GM12878 (cell line): ENCODE measurements at regions not wholly inside any gene's neighbourhood (a gene's known extent, or its start where the extent isn't known, plus 50 kb on each side); places are given as distances from the start of the nearest gene placed in this dataset.

Experiments
- ATAC-seq: fragments of 200-7000 bp; cut with Tn5 transposase; 3 replicates; pipeline ENCODE4 v1.9.1; 2020; ENCODE audit warnings: mild to moderate bottlenecking, moderate library complexity
- BruUV-seq: library from RNA; stranded (reverse); fragments of 400-500 nt; replicated peaks from 2 replicates; lab custom pipeline; 2021; lab: Mats Ljungman, UMichigan
- CTCF ChIA-PET: fragments of 300-600 bp; sonication (Branson Sonifier 250); formaldehyde crosslinking; extraction: SDS; loops from one replicate; lab custom pipeline; 2021; ENCODE audit warnings: inconsistent platforms; lab: Yijun Ruan, JAX
- POLR2A ChIA-PET: fragments of 350-600 bp; formaldehyde crosslinking; extraction: SDS; loops from one replicate; lab custom pipeline; 2021; ENCODE audit warnings: inconsistent platforms; lab: Charles Lee
- RAD21 ChIA-PET: fragments of 300-600 bp; sonication (Branson Sonifier 250); formaldehyde crosslinking; loops from one replicate; lab custom pipeline; 2023; ENCODE audit warnings: antibody characterized with exemption; ENCODE audit not compliant: unreplicated experiment; lab: Charles Lee
- SMC1A ChIA-PET: fragments of 300-600 bp; sonication (Branson Sonifier 250); formaldehyde crosslinking; loops from one replicate; lab custom pipeline; 2023; ENCODE audit not compliant: unreplicated experiment, uncharacterized antibody; lab: Charles Lee
- DNase-seq: peaks from one replicate; pipeline ENCODE4 v3.0.0-alpha.2; 2011; ENCODE audit warnings: low read depth, low spot score
- FAIRE-seq: peaks from 3 replicates; lab custom pipeline; 2011; peaks lifted over from hg19 to GRCh38; lab: Jason Lieb, UNC
- H2AFZ ChIP-seq: 2 replicates; pipeline ENCODE4 v1.6.0; 2011; ENCODE audit warnings: low read depth, low read length, control low read depth; ENCODE audit not compliant: control insufficient read depth
- H3K27ac ChIP-seq: 2 replicates; pipeline ENCODE4 v1.5.1; 2011; ENCODE audit warnings: control low read depth; ENCODE audit not compliant: control insufficient read depth, insufficient read depth
- H3K27me3 ChIP-seq, 2 experiments: replicated peaks in 1 of 2; 2 replicates each; pipeline versions ENCODE4 v1.6.0 to v1.6.1; 2011; ENCODE audit warnings: low read length in 1 of 2; ENCODE audit not compliant: control insufficient read depth in 2 of 2, insufficient read depth in 2 of 2
- H3K36me3 ChIP-seq, 2 experiments: 2 replicates each; pipeline ENCODE4 v1.5.1; 2011; ENCODE audit warnings: low read length in 1 of 2; ENCODE audit not compliant: control insufficient read depth in 2 of 2, insufficient read depth in 2 of 2
- H3K4me1 ChIP-seq: 2 replicates; pipeline ENCODE4 v1.6.1; 2011; ENCODE audit warnings: mild to moderate bottlenecking, low read length, moderate library complexity, mixed read lengths; ENCODE audit not compliant: control insufficient read depth, insufficient read depth
- H3K4me2 ChIP-seq: 2 replicates; pipeline ENCODE4 v1.6.0; 2011; ENCODE audit warnings: control low read depth; ENCODE audit not compliant: control insufficient read depth, insufficient read depth
- H3K4me3 ChIP-seq: fragments of 200-600 bp; sonication (generic); 2 replicates; pipeline ENCODE4 v1.5.1; 2016
- H3K79me2 ChIP-seq: 2 replicates; pipeline ENCODE4 v1.6.0; 2011; ENCODE audit warnings: low read length; ENCODE audit not compliant: control insufficient read depth, insufficient read depth
- H3K9ac ChIP-seq: 2 replicates; pipeline ENCODE4 v1.8.0; 2011; ENCODE audit warnings: low read length, control low read depth, mixed read lengths; ENCODE audit not compliant: control insufficient read depth, insufficient read depth
- H3K9me3 ChIP-seq: replicated peaks from 3 replicates; pipeline ENCODE4 v1.5.1; 2011; ENCODE audit warnings: mild to moderate bottlenecking, low read length; ENCODE audit not compliant: control insufficient read depth, insufficient read depth
- H4K20me1 ChIP-seq: 2 replicates; pipeline ENCODE4 v1.6.0; 2011; ENCODE audit not compliant: control insufficient read depth, insufficient read depth
- CEBPB ChIP-seq, 2 experiments: fragments of 150-350 bp in 1 of 2; IDR thresholded peaks; 2 replicates each; pipeline ENCODE4 v1.6.1; 2012 to 2014; ENCODE audit warnings: low read depth in 2 of 2, low read length in 2 of 2, borderline replicate concordance in 1 of 2, inconsistent platforms in 1 of 2
- CHD1 ChIP-seq: IDR thresholded peaks from 2 replicates; pipeline ENCODE4 v1.6.1; 2012; ENCODE audit warnings: low read depth, low read length, improper control_type of control experiment
- CTCF ChIP-seq, 3 experiments: IDR thresholded peaks in 2 of 3; conservative IDR thresholded peaks in 1 of 3; 2 replicates each; pipeline ENCODE4 v1.5.1; 2011; ENCODE audit warnings: low read depth in 3 of 3, low read length in 3 of 3, mild to moderate bottlenecking in 3 of 3, control low read depth in 2 of 3, moderate library complexity in 2 of 3, inconsistent platforms in 1 of 3, mixed read lengths in 1 of 3; ENCODE audit not compliant: control insufficient read depth in 2 of 3, insufficient read depth in 1 of 3; ENCODE audit errors: extremely low read depth in 1 of 3
- EZH2 ChIP-seq: IDR thresholded peaks from 2 replicates; pipeline ENCODE4 v1.6.1; 2012; ENCODE audit warnings: low read depth, mild to moderate bottlenecking, control low read depth, inconsistent platforms, low read length, borderline replicate concordance; ENCODE audit not compliant: control insufficient read depth
- POLR2A ChIP-seq: IDR thresholded peaks from 2 replicates; pipeline ENCODE4 v1.6.1; 2011; ENCODE audit warnings: low read depth, mild to moderate bottlenecking, low read length
- USF2 ChIP-seq: IDR thresholded peaks from 2 replicates; pipeline ENCODE4 v1.6.1; 2011; ENCODE audit warnings: low read depth, low read length, improper control_type of control experiment, borderline replicate concordance
- WGBS: methylation state at CpG from one replicate; pipeline ENCODE4 v1.1.6; 2016; ENCODE audit warnings: low lambda C conversion rate; ENCODE audit not compliant: insufficient replicate concordance, insufficient coverage; ENCODE audit errors: missing lambda C conversion rate; 5-methylcytosine and 5-hydroxymethylcytosine counted together
- in situ Hi-C: fragments of 300-500 bp; cut with MboI; formaldehyde crosslinking; loops from 9 replicates; pipeline ENCODE4 v1.14.3; 2018; ENCODE audit warnings: mixed read lengths
- intact Hi-C: fragments of 100-400 bp; cut with micrococcal nuclease; formaldehyde crosslinking; loops from one replicate; pipeline ENCODE4 v1.14.2; 2022; ENCODE audit not compliant: unreplicated experiment
- TF ChIP-seq, protein P1 (sequence below): IDR thresholded peaks from 2 replicates; pipeline ENCODE4 v1.6.1; 2012; ENCODE audit warnings: low read depth, low read length, improper control_type of control experiment

- 0% methylated on average over 4 of the region's 4 CpGs for WGBS
- FAIRE-seq (no peak), DNase-seq (no peak), ATAC-seq (peak; percentile 76)
- in situ Hi-C loops, result no loop called here
- intact Hi-C loops, result no loop called here
- TF ChIP-seq EZH2 (no peak), USF2 (no peak), CEBPB (IDR thresholded peaks at IDR 0.05; ENCODE audit: borderline replicate concordance in 1 of 2, low read depth in 2 of 2, low read length in 2 of 2) (no peak), POLR2A (no peak), CHD1 (no peak), CTCF (IDR thresholded peaks at IDR 0.05 in 2 of 3, conservative IDR thresholded peaks at IDR 0.05 in 1 of 3; ENCODE audit: control insufficient read depth in 2 of 3, extremely low read depth in 1 of 3, insufficient read depth in 1 of 3, low read depth in 3 of 3, low read length in 3 of 3) (peak; percentile 6 to 10 (median 9); a peak in 1 of 6 replicates)
- TF ChIP-seq, protein P1, sequence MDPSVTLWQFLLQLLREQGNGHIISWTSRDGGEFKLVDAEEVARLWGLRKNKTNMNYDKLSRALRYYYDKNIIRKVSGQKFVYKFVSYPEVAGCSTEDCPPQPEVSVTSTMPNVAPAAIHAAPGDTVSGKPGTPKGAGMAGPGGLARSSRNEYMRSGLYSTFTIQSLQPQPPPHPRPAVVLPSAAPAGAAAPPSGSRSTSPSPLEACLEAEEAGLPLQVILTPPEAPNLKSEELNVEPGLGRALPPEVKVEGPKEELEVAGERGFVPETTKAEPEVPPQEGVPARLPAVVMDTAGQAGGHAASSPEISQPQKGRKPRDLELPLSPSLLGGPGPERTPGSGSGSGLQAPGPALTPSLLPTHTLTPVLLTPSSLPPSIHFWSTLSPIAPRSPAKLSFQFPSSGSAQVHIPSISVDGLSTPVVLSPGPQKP, result no peak
- Histone ChIP-seq H3K4me2 (no peak overlapping the region), H3K4me1 (no peaks in the 10 kb centered on the region), H4K20me1 (no peaks in the 10 kb centered on the region), H2AFZ (no peak overlapping the region), H3K27me3 (no peaks in the 10 kb centered on the region), H3K9ac (no peak overlapping the region), H3K4me3 (no peak overlapping the region), H3K79me2 (no peaks in the 10 kb centered on the region), H3K27ac (no peak overlapping the region), H3K36me3 (no peaks in the 10 kb centered on the region), H3K9me3 (no peaks in the 10 kb centered on the region)
- CTCF ChIA-PET, result interaction anchor here (0.7 to 1.6 kb wide), 3 partner anchors 29 to 54 kb away, joined by 3 to 5 read pairs (median 3); no protein-coding TSS in a partner anchor
- SMC1A ChIA-PET, result interaction anchor here (0.6 to 1.4 kb wide), 4 partner anchors 9 to 551 kb away, joined by 3 to 6 read pairs (median 4); no protein-coding TSS in a partner anchor
- no TSS peak for BruUV-seq
- RAD21 ChIA-PET, result no interaction called here
- POLR2A ChIA-PET, result no interaction called here
Observed at GRCh38 chr5:106843812-106844416, 826.8 kb downstream of the EFNA5 start.
